HepG2 (cell line): ENCODE measurements at regions not wholly inside any gene's neighbourhood (a gene's known extent, or its start where the extent isn't known, plus 50 kb on each side); places are given as distances from the start of the nearest gene placed in this dataset.

ENCODE experiments used
- CEBPB ChIP-seq: IDR thresholded peaks from 2 replicates; pipeline ENCODE4 v1.6.1; 2011; ENCODE audit warnings: low read depth, low read length, improper control_type of control experiment, borderline replicate concordance
- E2F2 ChIP-seq: sonication (generic); formaldehyde crosslinking; IDR thresholded peaks from 2 replicates; pipeline ENCODE4 v1.4.0; 2020; ENCODE audit warnings: missing genetic modification reagents, borderline replicate concordance
- ETV6 ChIP-seq: sonication (generic); formaldehyde crosslinking; conservative IDR thresholded peaks from 2 replicates; pipeline ENCODE4 v1.4.0; 2020; ENCODE audit warnings: missing genetic modification reagents
- HMGXB4 ChIP-seq, 2 experiments: sonication (generic) in 1 of 2; formaldehyde crosslinking in 1 of 2; IDR thresholded peaks; 2 replicates each; pipeline versions ENCODE4 v1.4.0 to v1.6.1; 2018 to 2020; ENCODE audit warnings: missing genetic modification reagents in 2 of 2, borderline replicate concordance in 1 of 2, low read depth in 1 of 2, mild to moderate bottlenecking in 1 of 2, missing biosample characterization in 1 of 2
- SP140L ChIP-seq: sonication (generic); formaldehyde crosslinking; IDR thresholded peaks from 2 replicates; pipeline ENCODE4 v1.4.0; 2020; ENCODE audit warnings: missing genetic modification reagents, borderline replicate concordance
- TF ChIP-seq, protein P1 (sequence below): sonication (generic); formaldehyde crosslinking; IDR thresholded peaks from 2 replicates; pipeline ENCODE4 v1.5.0; 2020; ENCODE audit warnings: mild to moderate bottlenecking, missing genetic modification reagents, moderate library complexity

DNA sequence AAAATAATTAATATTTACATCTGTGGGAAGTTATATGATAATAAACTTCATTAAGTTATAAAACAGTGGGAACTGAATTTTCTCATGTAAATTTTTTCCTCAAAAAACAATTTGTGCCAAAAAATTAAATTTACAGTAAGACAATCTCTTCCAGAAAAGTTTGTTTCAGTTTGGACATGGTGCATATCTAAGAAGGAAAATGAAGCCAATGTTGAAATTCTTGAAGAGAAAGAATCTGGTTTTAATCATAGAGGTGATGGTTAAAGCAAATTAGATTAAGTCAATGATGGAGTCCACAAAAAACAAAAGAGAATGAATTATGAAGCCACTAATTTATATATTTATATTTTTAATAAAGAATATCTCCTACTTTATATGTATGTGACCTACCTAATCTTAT, 457.2 kb upstream of the SLITRK1 start:
- no peak for TF ChIP-seq SP140L (CRISPR knock-in tag)
- TF ChIP-seq, protein P1, sequence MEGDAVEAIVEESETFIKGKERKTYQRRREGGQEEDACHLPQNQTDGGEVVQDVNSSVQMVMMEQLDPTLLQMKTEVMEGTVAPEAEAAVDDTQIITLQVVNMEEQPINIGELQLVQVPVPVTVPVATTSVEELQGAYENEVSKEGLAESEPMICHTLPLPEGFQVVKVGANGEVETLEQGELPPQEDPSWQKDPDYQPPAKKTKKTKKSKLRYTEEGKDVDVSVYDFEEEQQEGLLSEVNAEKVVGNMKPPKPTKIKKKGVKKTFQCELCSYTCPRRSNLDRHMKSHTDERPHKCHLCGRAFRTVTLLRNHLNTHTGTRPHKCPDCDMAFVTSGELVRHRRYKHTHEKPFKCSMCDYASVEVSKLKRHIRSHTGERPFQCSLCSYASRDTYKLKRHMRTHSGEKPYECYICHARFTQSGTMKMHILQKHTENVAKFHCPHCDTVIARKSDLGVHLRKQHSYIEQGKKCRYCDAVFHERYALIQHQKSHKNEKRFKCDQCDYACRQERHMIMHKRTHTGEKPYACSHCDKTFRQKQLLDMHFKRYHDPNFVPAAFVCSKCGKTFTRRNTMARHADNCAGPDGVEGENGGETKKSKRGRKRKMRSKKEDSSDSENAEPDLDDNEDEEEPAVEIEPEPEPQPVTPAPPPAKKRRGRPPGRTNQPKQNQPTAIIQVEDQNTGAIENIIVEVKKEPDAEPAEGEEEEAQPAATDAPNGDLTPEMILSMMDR (CRISPR knock-in tag), result no peak
- TF ChIP-seq E2F2, result no peak
- no peak for TF ChIP-seq CEBPB
- no peak for TF ChIP-seq HMGXB4 (CRISPR knock-in tag; IDR thresholded peaks at IDR 0.05; ENCODE audit: borderline replicate concordance in 1 of 2, low read depth in 1 of 2)
- no peak for TF ChIP-seq ETV6
